ENCODE measurements at regions not wholly inside any gene's neighbourhood (a gene's known extent, or its start where the extent isn't known, plus 50 kb on each side); places are given as distances from the start of the nearest gene placed in this dataset.

GRCh38 chr14:62017651-62018230, 255.5 kb downstream of the SNAPC1 start:
- H3K4me1 ChIP-seq: no peaks in the 10 kb centered on the region
- no peak for DNase-seq (ENCODE audit: low spot score in 2 of 2)
- in situ Hi-C loops (cut with MboI; ENCODE audit: low sequenced_read_pairs): no loop called here

GRCh38 chr14:62018606-62019005, 256.4 kb downstream of the SNAPC1 start:
- no peak overlapping the region for H3K4me3 ChIP-seq
- H3K4me1 ChIP-seq: no peaks in the 10 kb centered on the region
- no peak for DNase-seq (ENCODE audit: low spot score in 2 of 2)
- H3K36me3 ChIP-seq (replicated peaks): no peaks in the 10 kb centered on the region
- in situ Hi-C loops (cut with MboI; ENCODE audit: low sequenced_read_pairs): no loop called here
- H3K27me3 ChIP-seq (ENCODE audit: low read depth): no peaks in the 10 kb centered on the region
- H3K9me3 ChIP-seq: no peaks in the 10 kb centered on the region

More at GRCh38 chr14:62017651-62018230, 255.5 kb downstream of the SNAPC1 start:
- Histone ChIP-seq H3K27me3 (ENCODE audit: low read depth) (no peaks in the 10 kb centered on the region), H3K4me3 (no peak overlapping the region), H3K9me3 (no peaks in the 10 kb centered on the region), H3K36me3 (replicated peaks) (no peaks in the 10 kb centered on the region)

GRCh38 chr14:62027958-62028357, 265.7 kb downstream of the SNAPC1 start:
- DNase-seq (ENCODE audit: low spot score in 2 of 2): no peak
- H3K27me3 ChIP-seq (ENCODE audit: low read depth): no peaks in the 10 kb centered on the region
- no peaks in the 10 kb centered on the region for H3K4me1 ChIP-seq
- H3K9me3 ChIP-seq: no peaks in the 10 kb centered on the region
- no peak overlapping the region for H3K4me3 ChIP-seq
- H3K36me3 ChIP-seq (replicated peaks): no peaks in the 10 kb centered on the region
- in situ Hi-C loops (cut with MboI; ENCODE audit: low sequenced_read_pairs): no loop called here

GRCh38 chr14:62029569-62029924, 267.3 kb downstream of the SNAPC1 start:
- Histone ChIP-seq H3K4me1 (no peaks in the 10 kb centered on the region), H3K27me3 (ENCODE audit: low read depth) (no peaks in the 10 kb centered on the region), H3K4me3 (no peak overlapping the region), H3K9me3 (no peaks in the 10 kb centered on the region), H3K36me3 (replicated peaks) (no peaks in the 10 kb centered on the region)
- in situ Hi-C loops (cut with MboI; ENCODE audit: low sequenced_read_pairs): no loop called here
- DNase-seq (ENCODE audit: low spot score in 2 of 2): no peak

GRCh38 chr14:62030387-62030786, 268.2 kb downstream of the SNAPC1 start:
- no peaks in the 10 kb centered on the region for H3K27me3 ChIP-seq (ENCODE audit: low read depth)
- H3K4me3 ChIP-seq: no peak overlapping the region
- in situ Hi-C loops (cut with MboI; ENCODE audit: low sequenced_read_pairs): no loop called here
- DNase-seq (ENCODE audit: low spot score in 2 of 2): no peak
- no peaks in the 10 kb centered on the region for H3K9me3 ChIP-seq
- no peaks in the 10 kb centered on the region for H3K4me1 ChIP-seq
- H3K36me3 ChIP-seq (replicated peaks): no peaks in the 10 kb centered on the region

- DNase-seq (ENCODE audit: low spot score in 2 of 2): no peak
- no peaks in the 10 kb centered on the region for H3K9me3 ChIP-seq
- no peaks in the 10 kb centered on the region for H3K4me1 ChIP-seq
- in situ Hi-C loops (cut with MboI; ENCODE audit: low sequenced_read_pairs): no loop called here
- no peaks in the 10 kb centered on the region for H3K36me3 ChIP-seq (replicated peaks)
- no peaks in the 10 kb centered on the region for H3K27me3 ChIP-seq (ENCODE audit: low read depth)
- no peak overlapping the region for H3K4me3 ChIP-seq
Observed at GRCh38 chr14:62031504-62031903, 269.3 kb downstream of the SNAPC1 start.

- DNase-seq (ENCODE audit: low spot score in 2 of 2): no peak
- in situ Hi-C loops (cut with MboI; ENCODE audit: low sequenced_read_pairs): no loop called here
- Histone ChIP-seq H3K27me3 (ENCODE audit: low read depth) (no peaks in the 10 kb centered on the region), H3K4me1 (no peaks in the 10 kb centered on the region), H3K36me3 (replicated peaks) (no peaks in the 10 kb centered on the region), H3K4me3 (no peak overlapping the region), H3K9me3 (no peaks in the 10 kb centered on the region)
Observed at GRCh38 chr14:62053188-62053587, 291.0 kb downstream of the SNAPC1 start.

GRCh38 chr14:62056789-62057188, 294.6 kb downstream of the SNAPC1 start:
- H3K4me1 ChIP-seq: no peaks in the 10 kb centered on the region
- no peak overlapping the region for H3K4me3 ChIP-seq
- no peaks in the 10 kb centered on the region for H3K9me3 ChIP-seq
- H3K27me3 ChIP-seq (ENCODE audit: low read depth): no peaks in the 10 kb centered on the region
- in situ Hi-C loops (cut with MboI; ENCODE audit: low sequenced_read_pairs): no loop called here
- no peaks in the 10 kb centered on the region for H3K36me3 ChIP-seq (replicated peaks)
- DNase-seq (ENCODE audit: low spot score in 2 of 2): no peak

GRCh38 chr14:62062645-62063044, 300.4 kb downstream of the SNAPC1 start:
- no peaks in the 10 kb centered on the region for H3K36me3 ChIP-seq (replicated peaks)
- H3K4me3 ChIP-seq: no peak overlapping the region
- in situ Hi-C loops (cut with MboI; ENCODE audit: low sequenced_read_pairs): no loop called here
- no peaks in the 10 kb centered on the region for H3K27me3 ChIP-seq (ENCODE audit: low read depth)
- no peaks in the 10 kb centered on the region; the same call in 1 of the 2 replicates for H3K4me1 ChIP-seq
- no peak for DNase-seq (ENCODE audit: low spot score in 2 of 2)
- H3K9me3 ChIP-seq: no peaks in the 10 kb centered on the region

- no peak overlapping the region for H3K4me3 ChIP-seq
- no peaks in the 10 kb centered on the region for H3K36me3 ChIP-seq (replicated peaks)
- peak; percentile 11 to 38 for DNase-seq (ENCODE audit: low spot score in 2 of 2)
- in situ Hi-C loops (cut with MboI; ENCODE audit: low sequenced_read_pairs): no loop called here
- H3K4me1 ChIP-seq: no peaks in the 10 kb centered on the region; the same call in 1 of the 2 replicates
- H3K27me3 ChIP-seq (ENCODE audit: low read depth): no peaks in the 10 kb centered on the region
- no peaks in the 10 kb centered on the region for H3K9me3 ChIP-seq
Observed at GRCh38 chr14:62064751-62065323, 302.6 kb downstream of the SNAPC1 start.

GRCh38 chr14:62066304-62066703, 304.1 kb downstream of the SNAPC1 start:
- no peaks in the 10 kb centered on the region for H3K9me3 ChIP-seq

GRCh38 chr14:62071039-62071438, 308.8 kb downstream of the SNAPC1 start:
- H3K4me1 ChIP-seq: no peaks in the 10 kb centered on the region
- in situ Hi-C loops (cut with MboI; ENCODE audit: low sequenced_read_pairs): no loop called here
- no peaks in the 10 kb centered on the region for H3K9me3 ChIP-seq
- no peak for DNase-seq (ENCODE audit: low spot score in 2 of 2)
- no peaks in the 10 kb centered on the region; the same call in 1 of the 2 replicates for H3K27me3 ChIP-seq (ENCODE audit: low read depth)
- no peaks in the 10 kb centered on the region for H3K36me3 ChIP-seq (replicated peaks)
- H3K4me3 ChIP-seq: no peak overlapping the region

More at GRCh38 chr14:62066304-62066703, 304.1 kb downstream of the SNAPC1 start:
- no peaks in the 10 kb centered on the region for H3K36me3 ChIP-seq (replicated peaks)
- H3K4me1 ChIP-seq: no peaks in the 10 kb centered on the region; the same call in 1 of the 2 replicates
- in situ Hi-C loops (cut with MboI; ENCODE audit: low sequenced_read_pairs): no loop called here
- no peak for DNase-seq (ENCODE audit: low spot score in 2 of 2)
- no peaks in the 10 kb centered on the region for H3K27me3 ChIP-seq (ENCODE audit: low read depth)
- no peak overlapping the region for H3K4me3 ChIP-seq

- H3K4me3 ChIP-seq: no peak overlapping the region
- peaks cover 3% of the 10 kb centered on the region; the same call in 1 of the 2 replicates for H3K27me3 ChIP-seq (ENCODE audit: low read depth)
- no peak for DNase-seq (ENCODE audit: low spot score in 2 of 2)
- no peaks in the 10 kb centered on the region for H3K9me3 ChIP-seq
- in situ Hi-C loops (cut with MboI; ENCODE audit: low sequenced_read_pairs): no loop called here
- no peaks in the 10 kb centered on the region for H3K4me1 ChIP-seq
- no peaks in the 10 kb centered on the region for H3K36me3 ChIP-seq (replicated peaks)
Observed at GRCh38 chr14:62076368-62076767, 314.1 kb downstream of the SNAPC1 start.

GRCh38 chr14:62076825-62077605, 314.8 kb downstream of the SNAPC1 start:
- no peak overlapping the region for H3K4me3 ChIP-seq

More at GRCh38 chr14:62076825-62077605, 314.8 kb downstream of the SNAPC1 start:
- Histone ChIP-seq H3K27me3 (ENCODE audit: low read depth) (peaks cover 3% of the 10 kb centered on the region; the same call in 1 of the 2 replicates), H3K9me3 (no peaks in the 10 kb centered on the region), H3K4me1 (no peaks in the 10 kb centered on the region), H3K36me3 (replicated peaks) (no peaks in the 10 kb centered on the region)
- in situ Hi-C loops (cut with MboI; ENCODE audit: low sequenced_read_pairs): no loop called here
- no peak for DNase-seq (ENCODE audit: low spot score in 2 of 2)
